CD14-positive monocyte (primary cell): ENCODE measurements at regions not wholly inside any gene's neighbourhood (a gene's known extent, or its start where the extent isn't known, plus 50 kb on each side); places are given as distances from the start of the nearest gene placed in this dataset.

Experiments
- DNase-seq, 3 donors: peaks; one replicate each; pipeline ENCODE4 v3.0.0-alpha.2; 2011 to 2022
- H2AFZ ChIP-seq: 2 replicates; pipeline ENCODE4 v1.6.0; 2012; ENCODE audit warnings: mild to moderate bottlenecking, low read depth, low read length, inconsistent platforms; ENCODE audit not compliant: insufficient read depth, poor library complexity, severe bottlenecking
- H3K27ac ChIP-seq, 2 donors: 1 replicate in 1 of 2; 2 replicates in 1 of 2; pipeline ENCODE4 v1.5.1; 2012 to 2013; ENCODE audit warnings: low read length in 2 of 2, control low read depth in 1 of 2, inconsistent platforms in 1 of 2, low read depth in 1 of 2, mild to moderate bottlenecking in 1 of 2
- H3K27me3 ChIP-seq, 2 donors: one replicate each; pipeline versions ENCODE4 v1.6.0 to v1.6.1; 2011 to 2013; ENCODE audit warnings: low read length in 2 of 2; ENCODE audit not compliant: control insufficient read depth in 2 of 2, insufficient read depth in 2 of 2
- H3K36me3 ChIP-seq, 2 donors: replicated peaks in 1 of 2; 1 replicate in 1 of 2; 2 replicates in 1 of 2; pipeline versions ENCODE4 v1.5.1 to v1.6.1; 2012 to 2013; ENCODE audit warnings: low read length in 2 of 2, control low read depth in 1 of 2, inconsistent platforms in 1 of 2, mild to moderate bottlenecking in 1 of 2; ENCODE audit not compliant: insufficient read depth in 2 of 2, control insufficient read depth in 1 of 2
- H3K4me1 ChIP-seq, 2 donors: 1 replicate in 1 of 2; 2 replicates in 1 of 2; pipeline versions ENCODE4 v1.5.1 to v1.6.1; 2012 to 2013; ENCODE audit warnings: low read length in 2 of 2, control low read depth in 1 of 2, inconsistent platforms in 1 of 2, mild to moderate bottlenecking in 1 of 2, moderate library complexity in 1 of 2; ENCODE audit not compliant: insufficient read depth in 2 of 2, control insufficient read depth in 1 of 2
- H3K4me2 ChIP-seq: replicated peaks from 2 replicates; pipeline ENCODE3; 2012; ENCODE audit warnings: low read length, moderate library complexity, mild to moderate bottlenecking; ENCODE audit not compliant: poor library complexity, severe bottlenecking; ENCODE audit errors: extremely low read depth
- H3K4me3 ChIP-seq, 3 experiments: fragments of 200-600 bp in 1 of 3; sonication (generic) in 1 of 3; replicated peaks in 1 of 3; 1 replicate in 2 of 3; 2 replicates in 1 of 3; pipeline ENCODE4 v1.5.1; 2011 to 2013; ENCODE audit warnings: low read length in 3 of 3, mild to moderate bottlenecking in 3 of 3, control low read depth in 2 of 3, low read depth in 2 of 3, inconsistent platforms in 1 of 3, moderate library complexity in 1 of 3
- H3K79me2 ChIP-seq: 2 replicates; pipeline ENCODE4 v1.6.0; 2012; ENCODE audit warnings: mild to moderate bottlenecking, control low read depth, inconsistent platforms, low read length, moderate library complexity; ENCODE audit not compliant: insufficient read depth
- H3K9ac ChIP-seq: 2 replicates; pipeline ENCODE4 v1.6.0; 2017; ENCODE audit warnings: low read length, mild to moderate bottlenecking; ENCODE audit not compliant: insufficient read depth, poor library complexity, severe bottlenecking
- H3K9me3 ChIP-seq, 2 donors: replicated peaks in 1 of 2; 1 replicate in 1 of 2; 2 replicates in 1 of 2; pipeline versions ENCODE4 v1.5.1 to v1.6.1; 2012 to 2013; ENCODE audit warnings: low read length in 2 of 2, control low read depth in 1 of 2; ENCODE audit not compliant: control insufficient read depth in 1 of 2, insufficient read depth in 1 of 2
- H4K20me1 ChIP-seq: 2 replicates; pipeline ENCODE4 v1.6.0; 2012; ENCODE audit warnings: mild to moderate bottlenecking, low read length, control low read depth, moderate library complexity; ENCODE audit not compliant: insufficient read depth
- H3K27ac Mint-ChIP-seq, 7 donors: one replicate each; pipeline ENCODE4 v1.8.0; 2020; ENCODE audit warnings: mild to moderate bottlenecking in 7 of 7, mixed read lengths in 7 of 7, moderate library complexity in 6 of 7, inconsistent platforms in 2 of 7
- H3K27me3 Mint-ChIP-seq, 3 donors: one replicate each; pipeline ENCODE4 v1.8.0; 2021 to 2022; ENCODE audit warnings: low read depth in 3 of 3, mild to moderate bottlenecking in 3 of 3, mixed read lengths in 3 of 3, moderate library complexity in 3 of 3, inconsistent platforms in 1 of 3
- H3K36me3 Mint-ChIP-seq, 2 donors: one replicate each; pipeline ENCODE4 v1.8.0; 2020; ENCODE audit warnings: mixed read lengths in 2 of 2, inconsistent platforms in 1 of 2, mild to moderate bottlenecking in 1 of 2
- H3K4me1 Mint-ChIP-seq: one replicate; pipeline ENCODE4 v1.8.0; 2020; ENCODE audit warnings: mild to moderate bottlenecking, mixed read lengths
- H3K4me3 Mint-ChIP-seq, 2 donors: one replicate each; pipeline ENCODE4 v1.8.0; 2020; ENCODE audit warnings: mild to moderate bottlenecking in 2 of 2, mixed read lengths in 2 of 2, moderate library complexity in 1 of 2
- H3K9me3 Mint-ChIP-seq, 7 donors: one replicate each; pipeline ENCODE4 v1.8.0; 2020 to 2022; ENCODE audit warnings: mixed read lengths in 7 of 7, mild to moderate bottlenecking in 6 of 7, moderate library complexity in 6 of 7, inconsistent platforms in 2 of 7
- WGBS: methylation state at CpG from one replicate; pipeline ENCODE4 v1.1.5; 2013; ENCODE audit warnings: missing lambda C conversion rate; ENCODE audit not compliant: insufficient coverage; 5-methylcytosine and 5-hydroxymethylcytosine counted together
- intact Hi-C, 2 donors: fragments of 100-400 bp; cut with micrococcal nuclease; formaldehyde crosslinking; loops; one replicate each; pipeline versions ENCODE4 v1.15.0 to v1.15.1; 2023
- TF ChIP-seq, protein P1 (sequence below): fragments of 200-600 bp; IDR thresholded peaks from one replicate; pipeline ENCODE4 v1.8.0; 2022; ENCODE audit warnings: antibody characterized with exemption, mild to moderate bottlenecking

DNA sequence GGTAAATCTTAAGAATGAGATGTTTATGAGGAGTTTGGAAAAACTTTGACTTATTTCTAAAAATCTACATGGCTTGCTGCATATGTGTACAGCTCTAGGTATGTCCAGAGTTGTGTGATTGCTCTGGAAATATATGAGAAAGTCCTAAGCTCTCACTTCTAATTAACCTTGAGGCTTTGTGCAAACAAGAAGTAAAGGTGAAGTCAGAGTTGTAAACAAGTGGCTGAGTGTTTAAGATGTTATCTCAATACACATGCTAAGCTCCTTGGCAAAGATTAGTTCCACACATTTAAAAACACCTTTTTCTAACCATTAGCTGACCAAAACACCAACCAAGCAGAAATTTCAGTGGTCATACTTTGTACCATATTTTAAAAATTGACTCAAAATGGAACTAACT, 684.2 kb downstream of the HTR1B start:
- no peaks in the 10 kb centered on the region for H4K20me1 ChIP-seq
- Mint-ChIP-seq H3K36me3 (no peaks in the 10 kb centered on the region), H3K27ac (no peak overlapping the region), H3K9me3 (peaks cover 0 to 13% (median 0%) of the 10 kb centered on the region in 7 donors), H3K4me1 (no peaks in the 10 kb centered on the region), H3K4me3 (no peak overlapping the region), H3K27me3 (peaks cover 0 to 2% (median 0%) of the 10 kb centered on the region in 3 donors)
- no peak overlapping the region for H3K27ac ChIP-seq
- no peaks in the 10 kb centered on the region for H3K9me3 ChIP-seq
- no peak overlapping the region for H3K9ac ChIP-seq
- no peaks in the 10 kb centered on the region for H3K4me1 ChIP-seq
- TF ChIP-seq, protein P1, sequence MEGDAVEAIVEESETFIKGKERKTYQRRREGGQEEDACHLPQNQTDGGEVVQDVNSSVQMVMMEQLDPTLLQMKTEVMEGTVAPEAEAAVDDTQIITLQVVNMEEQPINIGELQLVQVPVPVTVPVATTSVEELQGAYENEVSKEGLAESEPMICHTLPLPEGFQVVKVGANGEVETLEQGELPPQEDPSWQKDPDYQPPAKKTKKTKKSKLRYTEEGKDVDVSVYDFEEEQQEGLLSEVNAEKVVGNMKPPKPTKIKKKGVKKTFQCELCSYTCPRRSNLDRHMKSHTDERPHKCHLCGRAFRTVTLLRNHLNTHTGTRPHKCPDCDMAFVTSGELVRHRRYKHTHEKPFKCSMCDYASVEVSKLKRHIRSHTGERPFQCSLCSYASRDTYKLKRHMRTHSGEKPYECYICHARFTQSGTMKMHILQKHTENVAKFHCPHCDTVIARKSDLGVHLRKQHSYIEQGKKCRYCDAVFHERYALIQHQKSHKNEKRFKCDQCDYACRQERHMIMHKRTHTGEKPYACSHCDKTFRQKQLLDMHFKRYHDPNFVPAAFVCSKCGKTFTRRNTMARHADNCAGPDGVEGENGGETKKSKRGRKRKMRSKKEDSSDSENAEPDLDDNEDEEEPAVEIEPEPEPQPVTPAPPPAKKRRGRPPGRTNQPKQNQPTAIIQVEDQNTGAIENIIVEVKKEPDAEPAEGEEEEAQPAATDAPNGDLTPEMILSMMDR: no peak
- H3K27me3 ChIP-seq: no peaks in the 10 kb centered on the region
- no peaks in the 10 kb centered on the region for H3K79me2 ChIP-seq
- H2AFZ ChIP-seq: no peak overlapping the region
- no peak overlapping the region for H3K4me2 ChIP-seq
- H3K4me3 ChIP-seq: no peak overlapping the region
- no peak for DNase-seq
- H3K36me3 ChIP-seq: no peaks in the 10 kb centered on the region
- intact Hi-C loops: no loop called here

DNA sequence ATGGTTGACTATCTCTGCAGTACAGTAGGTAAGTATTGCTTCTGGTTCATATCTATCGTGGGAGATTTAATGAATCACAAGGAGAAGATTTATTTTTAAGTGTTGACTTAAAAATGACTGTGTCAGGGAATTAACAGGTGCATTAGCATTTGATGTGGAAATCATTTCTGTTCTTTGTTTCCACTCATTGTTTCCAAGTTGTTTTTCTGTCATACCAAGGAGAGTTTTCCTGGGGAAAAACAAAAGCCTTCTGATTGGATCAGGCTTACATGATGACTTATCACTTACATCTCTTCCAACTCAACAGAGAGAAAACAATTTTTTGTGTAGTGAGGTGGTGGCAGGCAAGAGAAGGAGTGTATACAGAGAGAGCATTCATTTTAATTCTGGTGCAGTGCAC, 686.4 kb downstream of the HTR1B start:
- Histone ChIP-seq H3K4me1 (no peaks in the 10 kb centered on the region), H3K9me3 (peaks cover 7 to 8% of the 10 kb centered on the region in 2 donors), H3K4me3 (no peak overlapping the region), H3K27me3 (no peaks in the 10 kb centered on the region), H3K79me2 (no peaks in the 10 kb centered on the region), H3K4me2 (no peak overlapping the region), H3K36me3 (no peaks in the 10 kb centered on the region), H3K9ac (no peak overlapping the region), H2AFZ (no peak overlapping the region), H3K27ac (no peak overlapping the region), H4K20me1 (no peaks in the 10 kb centered on the region)
- no peaks in the 10 kb centered on the region for H3K36me3 Mint-ChIP-seq
- TF ChIP-seq, protein P1: no peak
- peaks cover 0 to 2% (median 0%) of the 10 kb centered on the region in 3 donors for H3K27me3 Mint-ChIP-seq
- intact Hi-C loops: no loop called here
- WGBS: 67% methylated on average over 1 of the region's 1 CpG
- no peak overlapping the region for H3K27ac Mint-ChIP-seq
- DNase-seq: no peak
- peaks cover 0 to 10% (median 4%) of the 10 kb centered on the region in 7 donors for H3K9me3 Mint-ChIP-seq
- H3K4me1 Mint-ChIP-seq: no peaks in the 10 kb centered on the region
- no peak overlapping the region for H3K4me3 Mint-ChIP-seq
